Stimulated activated CD8-positive, alpha-beta memory T cell treated with anti-CD3 and anti-CD28 coated beads, Interleukin-7, amount 100 ng/mL, for 48 hours (primary cell): ENCODE measurements at regions not wholly inside any gene's neighbourhood (a gene's known extent, or its start where the extent isn't known, plus 50 kb on each side); places are given as distances from the start of the nearest gene placed in this dataset.

Experiments used
- DNase-seq, 2 donors: peaks; one replicate each; pipeline ENCODE4 v3.0.0-alpha.2; 2020; ENCODE audit warnings: low read depth in 1 of 2; ENCODE audit errors: extremely low read depth in 1 of 2

- no peak for DNase-seq
These were observed 58.8 kb upstream of the NUDT4 start for GRCh38 chr12:93318720-93319522.

- DNase-seq: no peak
These were observed 58.1 kb upstream of the NUDT4 start for GRCh38 chr12:93319523-93320050.

DNA sequence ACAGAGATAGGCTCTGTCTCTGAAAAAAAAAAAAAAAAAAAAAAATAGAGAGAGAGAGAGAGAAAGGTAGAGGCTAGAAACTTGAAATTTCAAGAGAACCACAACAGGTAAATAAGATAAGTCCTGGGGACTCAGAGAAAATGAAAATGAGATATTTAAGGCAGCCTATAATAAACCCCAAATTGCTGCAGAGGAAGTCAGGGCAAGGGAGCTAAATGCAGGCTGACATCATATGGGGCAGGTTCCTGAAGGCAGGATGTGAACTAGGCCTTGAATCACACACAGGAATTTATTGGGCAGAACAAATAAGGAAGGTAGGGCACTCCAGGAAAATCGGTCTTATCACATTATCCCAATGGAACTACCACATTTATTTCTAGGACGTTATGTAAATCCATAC is 54.9 kb upstream of the NUDT4 start:
- no peak for DNase-seq

- no peak for DNase-seq
These were observed 53.9 kb upstream of the NUDT4 start for GRCh38 chr12:93323625-93324329.

DNA sequence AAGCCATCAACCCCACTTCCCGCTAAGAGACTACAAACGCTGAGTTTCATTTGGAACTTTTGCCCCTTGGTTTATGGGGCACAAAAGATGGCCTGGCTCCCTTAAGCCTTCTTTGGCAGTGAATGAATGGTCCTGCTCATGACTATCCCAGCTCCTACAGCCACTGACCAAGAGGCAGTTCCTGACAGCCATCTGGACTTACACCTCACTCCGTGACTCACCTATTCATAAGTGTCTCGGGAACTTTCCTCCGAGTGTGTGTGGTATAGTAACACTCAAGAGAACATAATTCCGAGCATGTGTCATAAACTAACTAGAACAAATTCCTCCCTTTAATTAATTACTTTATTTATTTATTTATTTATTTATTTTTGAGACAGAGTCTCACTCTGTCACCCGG is 51.9 kb upstream of the NUDT4 start:
- DNase-seq: no peak
